KMS-11 (cell line): ENCODE measurements at regions not wholly inside any gene's neighbourhood (a gene's known extent, or its start where the extent isn't known, plus 50 kb on each side); places are given as distances from the start of the nearest gene placed in this dataset.
"Not testable (repeated sequence)": the region's sequence is repeated elsewhere in the genome, so short reads cannot be mapped to it uniquely, and the experiment has no call there.

Experiments used
- H2AFZ ChIP-seq: fragments of 200-600 bp; sonication (generic); 2 replicates; pipeline ENCODE4 v1.6.1; 2016; ENCODE audit warnings: antibody characterized with exemption, mixed run types, low read depth
- H3K27ac ChIP-seq: fragments of 200-600 bp; sonication (generic); 2 replicates; pipeline ENCODE4 v1.6.1; 2016; ENCODE audit warnings: mild to moderate bottlenecking, mixed run types
- H3K27me3 ChIP-seq: fragments of 200-600 bp; sonication (generic); 2 replicates; pipeline ENCODE4 v1.6.1; 2017; ENCODE audit warnings: mild to moderate bottlenecking, low read depth, mixed run types, moderate library complexity; ENCODE audit not compliant: insufficient read depth
- H3K36me3 ChIP-seq: fragments of 200-600 bp; sonication (generic); 2 replicates; pipeline ENCODE4 v1.6.1; 2017; ENCODE audit warnings: mild to moderate bottlenecking, mixed run types; ENCODE audit not compliant: insufficient read depth
- H3K4me1 ChIP-seq: fragments of 200-600 bp; sonication (generic); 2 replicates; pipeline ENCODE4 v1.6.1; 2016; ENCODE audit warnings: mild to moderate bottlenecking, low read depth, mixed run types; ENCODE audit not compliant: poor library complexity, severe bottlenecking
- H3K4me2 ChIP-seq: fragments of 200-600 bp; sonication (generic); 2 replicates; pipeline ENCODE4 v1.7.0; 2016; ENCODE audit warnings: mild to moderate bottlenecking, mixed run types
- H3K4me3 ChIP-seq: fragments of 200-600 bp; sonication (generic); IDR thresholded peaks from 2 replicates; pipeline ENCODE4 v1.6.1; 2017; ENCODE audit warnings: low read depth, low read length, mixed read lengths; ENCODE audit not compliant: insufficient read depth
- H3K79me2 ChIP-seq: fragments of 200-600 bp; sonication (generic); 2 replicates; pipeline ENCODE4 v1.6.1; 2016; ENCODE audit warnings: low read depth, mixed run types; ENCODE audit not compliant: insufficient read depth
- H3K9ac ChIP-seq: fragments of 200-600 bp; sonication (generic); 2 replicates; pipeline ENCODE4 v1.6.1; 2016; ENCODE audit warnings: mild to moderate bottlenecking, mixed run types
- H4K20me1 ChIP-seq: fragments of 200-600 bp; sonication (generic); 2 replicates; pipeline ENCODE4 v1.6.1; 2016; ENCODE audit warnings: mild to moderate bottlenecking, mixed run types; ENCODE audit not compliant: insufficient read depth
- TF ChIP-seq, protein P1 (sequence below): fragments of 200-600 bp; sonication (generic); conservative IDR thresholded peaks from 2 replicates; pipeline ENCODE4 v1.6.1; 2017; ENCODE audit warnings: low read depth, mild to moderate bottlenecking, antibody characterized with exemption, low read length, moderate library complexity, mixed read lengths

DNA sequence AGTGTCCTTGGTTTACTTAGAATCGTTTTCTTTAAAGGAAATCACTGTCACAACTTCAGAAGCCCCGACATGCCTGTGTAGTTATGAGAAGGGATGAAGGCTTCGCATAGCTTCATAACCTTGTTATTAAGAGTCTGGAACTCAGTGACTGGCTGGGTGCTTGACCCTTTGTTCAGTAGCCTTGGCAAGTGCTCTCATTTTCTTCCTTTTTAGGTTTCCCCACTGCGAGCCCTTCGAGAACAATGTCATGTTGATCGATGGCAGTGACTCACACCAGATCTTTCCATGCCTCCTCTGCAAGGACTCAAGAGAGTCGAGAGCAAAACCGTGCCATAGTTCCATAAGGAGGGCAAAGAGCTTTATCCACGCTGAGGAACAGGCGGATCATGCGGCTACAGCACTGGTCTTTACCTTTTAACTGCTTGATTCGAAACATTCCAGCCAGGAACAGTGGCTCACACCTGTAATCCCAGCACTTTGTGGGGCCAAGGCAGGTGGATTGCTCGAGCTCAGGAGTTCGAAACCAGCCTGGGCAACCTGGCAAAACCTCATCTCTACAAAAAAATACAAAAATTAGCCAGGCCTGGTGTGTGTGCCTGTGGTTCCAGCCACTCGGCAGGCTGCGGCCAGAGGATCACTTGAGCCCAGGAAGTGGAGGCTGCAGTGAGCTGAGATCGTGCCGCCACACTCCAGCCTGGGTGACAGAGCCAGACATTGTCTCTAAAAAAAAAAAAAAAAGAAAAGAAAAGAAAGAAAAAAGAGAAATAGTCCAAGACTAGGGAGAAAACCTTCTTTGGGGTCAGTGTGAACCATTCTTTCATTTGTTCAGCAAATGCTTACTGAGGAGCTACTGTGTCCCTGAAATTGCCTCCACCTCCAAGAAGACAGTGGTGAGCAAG lies 95.4 kb upstream of the ERRFI1 start:
- H3K27me3 ChIP-seq = no peaks in the 10 kb centered on the region
- H3K27ac ChIP-seq = no peak overlapping the region
- no peak overlapping the region for H3K4me3 ChIP-seq
- no peaks in the 10 kb centered on the region for H3K4me1 ChIP-seq
- no peak overlapping the region for H2AFZ ChIP-seq
- H4K20me1 ChIP-seq = no peaks in the 10 kb centered on the region
- TF ChIP-seq, protein P1, sequence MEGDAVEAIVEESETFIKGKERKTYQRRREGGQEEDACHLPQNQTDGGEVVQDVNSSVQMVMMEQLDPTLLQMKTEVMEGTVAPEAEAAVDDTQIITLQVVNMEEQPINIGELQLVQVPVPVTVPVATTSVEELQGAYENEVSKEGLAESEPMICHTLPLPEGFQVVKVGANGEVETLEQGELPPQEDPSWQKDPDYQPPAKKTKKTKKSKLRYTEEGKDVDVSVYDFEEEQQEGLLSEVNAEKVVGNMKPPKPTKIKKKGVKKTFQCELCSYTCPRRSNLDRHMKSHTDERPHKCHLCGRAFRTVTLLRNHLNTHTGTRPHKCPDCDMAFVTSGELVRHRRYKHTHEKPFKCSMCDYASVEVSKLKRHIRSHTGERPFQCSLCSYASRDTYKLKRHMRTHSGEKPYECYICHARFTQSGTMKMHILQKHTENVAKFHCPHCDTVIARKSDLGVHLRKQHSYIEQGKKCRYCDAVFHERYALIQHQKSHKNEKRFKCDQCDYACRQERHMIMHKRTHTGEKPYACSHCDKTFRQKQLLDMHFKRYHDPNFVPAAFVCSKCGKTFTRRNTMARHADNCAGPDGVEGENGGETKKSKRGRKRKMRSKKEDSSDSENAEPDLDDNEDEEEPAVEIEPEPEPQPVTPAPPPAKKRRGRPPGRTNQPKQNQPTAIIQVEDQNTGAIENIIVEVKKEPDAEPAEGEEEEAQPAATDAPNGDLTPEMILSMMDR = no peak
- no peak overlapping the region for H3K9ac ChIP-seq
- H3K36me3 ChIP-seq = no peaks in the 10 kb centered on the region
- H3K79me2 ChIP-seq = no peaks in the 10 kb centered on the region
- H3K4me2 ChIP-seq = no peak overlapping the region

DNA sequence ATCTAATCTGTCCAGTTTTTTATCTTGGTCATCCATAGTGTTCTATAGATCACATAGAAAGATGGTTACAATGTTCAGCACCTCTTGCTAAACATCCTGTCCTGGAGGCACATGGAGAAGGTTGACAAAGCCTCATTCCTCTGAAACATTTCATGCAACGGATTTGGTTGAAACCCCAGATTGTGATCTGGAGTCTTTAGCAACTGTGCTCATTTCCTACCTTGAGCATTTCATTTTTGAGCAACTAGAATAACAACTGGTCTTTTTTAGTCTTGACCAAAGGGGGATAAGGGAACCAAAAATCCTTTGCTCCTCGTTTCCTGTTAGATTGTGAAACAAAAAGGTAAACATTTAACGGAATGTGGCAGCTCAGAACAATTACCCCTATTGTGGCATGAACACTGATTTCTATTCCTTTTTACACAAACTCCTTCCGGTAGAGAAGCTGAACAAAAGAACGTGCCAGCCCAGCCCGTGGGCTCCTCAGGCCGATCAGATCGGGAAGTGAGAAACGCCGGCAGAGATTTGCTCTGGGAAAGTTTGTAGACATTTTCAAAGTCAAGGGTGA lies 94.7 kb upstream of the ERRFI1 start:
- H4K20me1 ChIP-seq = no peaks in the 10 kb centered on the region
- H3K27me3 ChIP-seq = no peaks in the 10 kb centered on the region
- no peak overlapping the region for H3K27ac ChIP-seq
- H3K9ac ChIP-seq = no peak overlapping the region
- no peaks in the 10 kb centered on the region for H3K79me2 ChIP-seq
- no peak overlapping the region for H2AFZ ChIP-seq
- H3K36me3 ChIP-seq = no peaks in the 10 kb centered on the region
- H3K4me1 ChIP-seq = no peaks in the 10 kb centered on the region
- no peak overlapping the region for H3K4me2 ChIP-seq
- TF ChIP-seq, protein P1 = no peak
- no peak overlapping the region for H3K4me3 ChIP-seq

DNA sequence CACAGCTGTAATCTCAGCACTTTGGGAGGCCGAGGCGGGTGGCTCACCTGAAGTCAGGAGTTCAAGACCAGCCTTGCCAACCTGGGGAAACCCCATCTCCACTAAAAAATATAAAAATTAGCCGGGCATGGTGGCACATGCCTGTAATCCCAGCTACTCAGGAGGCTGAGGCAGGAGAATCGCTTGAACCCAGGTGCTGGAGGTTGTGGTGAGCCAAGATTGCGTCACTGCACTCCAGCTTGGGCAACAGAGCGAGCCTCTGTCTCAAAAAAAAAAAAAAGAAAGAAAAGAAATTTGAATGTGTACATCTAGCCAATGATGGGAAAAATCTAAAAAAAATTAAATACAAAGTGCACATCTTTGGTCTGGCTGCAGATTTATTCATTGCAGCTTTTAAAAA lies 92.6 kb upstream of the ERRFI1 start:
- H3K36me3 ChIP-seq, H2AFZ ChIP-seq, H3K79me2 ChIP-seq, H3K4me3 ChIP-seq, H3K27me3 ChIP-seq, H3K9ac ChIP-seq, H3K27ac ChIP-seq, H4K20me1 ChIP-seq, H3K4me2 ChIP-seq, H3K4me1 ChIP-seq: not testable (repeated sequence)

DNA sequence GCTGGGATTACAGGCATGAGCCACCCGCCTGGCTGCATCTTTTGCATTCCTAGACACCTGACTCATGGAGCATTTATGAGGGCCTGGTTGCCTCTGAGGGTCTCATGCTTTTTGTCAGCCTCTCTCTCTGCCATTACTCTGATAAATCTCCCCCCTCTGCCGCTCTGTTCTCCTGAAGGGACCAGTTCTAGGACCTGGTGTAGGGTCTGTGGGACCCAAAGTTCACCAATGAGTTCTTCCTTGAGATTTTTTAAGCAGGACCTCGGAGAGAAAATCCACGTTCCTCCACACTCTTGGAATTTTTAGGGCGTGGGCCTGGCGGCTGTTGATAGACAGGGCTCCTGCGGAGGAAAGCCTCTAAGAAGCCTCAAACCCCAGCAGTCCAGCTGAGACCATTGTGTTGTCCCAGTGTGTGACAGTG lies 91.9 kb upstream of the ERRFI1 start:
- Histone ChIP-seq H3K79me2 (no peaks in the 10 kb centered on the region), H3K4me1 (no peaks in the 10 kb centered on the region), H3K36me3 (no peaks in the 10 kb centered on the region), H3K27ac (no peak overlapping the region), H3K9ac (no peak overlapping the region), H3K27me3 (no peaks in the 10 kb centered on the region), H2AFZ (no peak overlapping the region), H4K20me1 (no peaks in the 10 kb centered on the region), H3K4me3 (no peak overlapping the region), H3K4me2 (no peak overlapping the region)
- TF ChIP-seq, protein P1 = no peak

DNA sequence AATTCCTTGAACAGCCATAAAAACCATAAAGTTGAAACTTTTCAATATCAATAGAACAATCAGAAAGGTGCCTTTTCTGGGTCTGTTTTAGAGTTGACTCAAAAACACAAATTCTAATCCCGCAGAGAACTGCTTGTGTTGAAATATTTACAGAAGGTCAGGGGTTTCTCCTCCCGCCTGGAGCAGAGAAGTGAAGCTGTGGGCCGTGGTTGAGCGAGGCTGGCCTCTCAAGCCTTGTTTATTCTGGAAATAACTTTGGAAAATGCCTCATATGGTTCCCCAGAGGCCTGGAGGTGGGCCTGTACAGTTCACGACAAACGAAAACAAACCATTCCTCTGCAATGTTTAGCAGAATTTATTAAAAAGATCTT lies 90.8 kb upstream of the ERRFI1 start:
- Histone ChIP-seq H3K4me1 (no peaks in the 10 kb centered on the region), H2AFZ (no peak overlapping the region), H3K4me3 (no peak overlapping the region), H3K79me2 (no peaks in the 10 kb centered on the region), H3K36me3 (no peaks in the 10 kb centered on the region), H3K9ac (no peak overlapping the region), H3K27me3 (no peaks in the 10 kb centered on the region), H3K27ac (no peak overlapping the region), H4K20me1 (no peaks in the 10 kb centered on the region), H3K4me2 (no peak overlapping the region)
- TF ChIP-seq, protein P1 = no peak
